A673 (cell line): ENCODE measurements at regions not wholly inside any gene's neighbourhood (a gene's known extent, or its start where the extent isn't known, plus 50 kb on each side); places are given as distances from the start of the nearest gene placed in this dataset.

Experiments
- EZH2 ChIP-seq: fragments of 200-600 bp; sonication (generic); IDR thresholded peaks from 2 replicates; pipeline ENCODE4 v1.6.1; 2017; ENCODE audit warnings: borderline replicate concordance, low read depth, mild to moderate bottlenecking, mixed read lengths, antibody characterized with exemption, low read length; ENCODE audit not compliant: poor library complexity, severe bottlenecking
- TF ChIP-seq, protein P1 (sequence below): fragments of 300-800, 200-600 bp; sonication (generic); conservative IDR thresholded peaks from 2 replicates; pipeline ENCODE4 v1.5.1; 2017; ENCODE audit warnings: low read depth, mild to moderate bottlenecking, antibody characterized with exemption, low read length, moderate library complexity, mixed read lengths

DNA sequence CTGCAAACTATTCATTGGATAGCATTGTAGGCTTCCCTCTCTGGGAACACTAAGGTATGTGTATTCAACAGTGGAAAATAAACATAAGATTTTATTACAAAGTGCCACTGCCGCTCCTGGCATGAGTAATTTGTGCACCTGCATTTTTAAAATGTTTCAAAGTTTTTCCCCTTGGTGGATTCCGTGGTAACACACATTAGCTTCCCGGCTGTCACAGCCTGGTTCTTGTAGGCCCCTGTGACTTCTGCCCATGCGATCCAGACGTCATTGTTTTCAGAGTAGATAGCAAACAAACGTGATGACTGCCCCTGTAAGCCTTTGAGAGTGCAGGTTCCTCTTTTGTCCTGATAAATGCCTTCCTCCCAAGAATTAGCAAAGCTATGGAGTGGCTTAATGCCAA lies 421.0 kb downstream of the ZNF521 start:
- TF ChIP-seq, protein P1, sequence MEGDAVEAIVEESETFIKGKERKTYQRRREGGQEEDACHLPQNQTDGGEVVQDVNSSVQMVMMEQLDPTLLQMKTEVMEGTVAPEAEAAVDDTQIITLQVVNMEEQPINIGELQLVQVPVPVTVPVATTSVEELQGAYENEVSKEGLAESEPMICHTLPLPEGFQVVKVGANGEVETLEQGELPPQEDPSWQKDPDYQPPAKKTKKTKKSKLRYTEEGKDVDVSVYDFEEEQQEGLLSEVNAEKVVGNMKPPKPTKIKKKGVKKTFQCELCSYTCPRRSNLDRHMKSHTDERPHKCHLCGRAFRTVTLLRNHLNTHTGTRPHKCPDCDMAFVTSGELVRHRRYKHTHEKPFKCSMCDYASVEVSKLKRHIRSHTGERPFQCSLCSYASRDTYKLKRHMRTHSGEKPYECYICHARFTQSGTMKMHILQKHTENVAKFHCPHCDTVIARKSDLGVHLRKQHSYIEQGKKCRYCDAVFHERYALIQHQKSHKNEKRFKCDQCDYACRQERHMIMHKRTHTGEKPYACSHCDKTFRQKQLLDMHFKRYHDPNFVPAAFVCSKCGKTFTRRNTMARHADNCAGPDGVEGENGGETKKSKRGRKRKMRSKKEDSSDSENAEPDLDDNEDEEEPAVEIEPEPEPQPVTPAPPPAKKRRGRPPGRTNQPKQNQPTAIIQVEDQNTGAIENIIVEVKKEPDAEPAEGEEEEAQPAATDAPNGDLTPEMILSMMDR = no peak
- TF ChIP-seq EZH2 = no peak
